ENCODE measurements at regions not wholly inside any gene's neighbourhood (a gene's known extent, or its start where the extent isn't known, plus 50 kb on each side); places are given as distances from the start of the nearest gene placed in this dataset.
"Not testable (repeated sequence)": the region's sequence is repeated elsewhere in the genome, so short reads cannot be mapped to it uniquely, and the experiment has no call there.

GRCh38 chr3:135412475-135412874 is 553.1 kb upstream of the PPP2R3A start:
- DNase-seq = no peak

- no peak for DNase-seq
Measured at GRCh38 chr3:135416182-135416581, 549.3 kb upstream of the PPP2R3A start.

DNA sequence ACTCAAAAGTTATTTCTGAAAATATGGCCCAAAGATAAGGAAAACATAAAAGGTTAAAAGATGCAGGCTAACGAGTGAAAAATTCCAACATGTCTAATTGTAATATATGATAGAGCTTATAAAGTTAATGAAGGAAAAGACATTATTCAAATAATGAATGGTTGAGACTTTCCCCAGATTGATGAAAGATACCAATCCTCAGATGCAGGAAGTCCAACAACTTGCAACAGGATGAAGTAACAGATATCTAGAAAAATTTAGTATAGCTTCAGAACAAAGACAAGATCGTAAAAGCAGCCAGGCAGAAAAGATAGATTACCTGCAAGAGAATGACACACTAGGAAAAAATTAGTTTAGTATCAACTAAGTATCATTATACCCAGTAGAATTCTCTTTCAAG is 546.4 kb upstream of the PPP2R3A start:
- no peak for DNase-seq

- DNase-seq = no peak
Measured at GRCh38 chr3:135426508-135426907, 539.0 kb upstream of the PPP2R3A start.

DNA sequence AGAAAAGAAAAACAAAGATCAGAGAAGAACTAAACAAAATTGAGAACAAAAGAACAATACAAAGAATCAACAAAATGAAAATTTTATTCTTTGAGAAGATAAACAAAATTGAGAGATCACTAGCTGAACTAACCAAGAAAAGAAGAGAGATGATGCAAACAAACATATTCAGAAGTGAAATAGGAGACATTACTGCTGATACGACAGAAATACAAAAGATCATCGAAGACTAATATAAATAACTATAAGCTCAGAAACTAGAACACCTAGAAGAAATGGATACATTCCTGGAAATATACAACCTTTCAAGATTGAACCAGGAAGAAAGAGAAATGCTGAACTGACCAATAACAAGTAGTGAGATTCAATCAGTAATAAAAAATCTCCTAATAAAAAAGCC is 533.1 kb upstream of the PPP2R3A start:
- no peak for DNase-seq

- not testable (repeated sequence) for DNase-seq
Measured at GRCh38 chr3:135438889-135439597, 526.5 kb upstream of the PPP2R3A start.

GRCh38 chr3:135439632-135440031 is 525.9 kb upstream of the PPP2R3A start:
- not testable (repeated sequence) for DNase-seq

- no peak for DNase-seq
Measured at GRCh38 chr3:135440233-135440632, 525.3 kb upstream of the PPP2R3A start.

GRCh38 chr3:135440746-135441145 is 524.8 kb upstream of the PPP2R3A start:
- DNase-seq = no peak

DNA sequence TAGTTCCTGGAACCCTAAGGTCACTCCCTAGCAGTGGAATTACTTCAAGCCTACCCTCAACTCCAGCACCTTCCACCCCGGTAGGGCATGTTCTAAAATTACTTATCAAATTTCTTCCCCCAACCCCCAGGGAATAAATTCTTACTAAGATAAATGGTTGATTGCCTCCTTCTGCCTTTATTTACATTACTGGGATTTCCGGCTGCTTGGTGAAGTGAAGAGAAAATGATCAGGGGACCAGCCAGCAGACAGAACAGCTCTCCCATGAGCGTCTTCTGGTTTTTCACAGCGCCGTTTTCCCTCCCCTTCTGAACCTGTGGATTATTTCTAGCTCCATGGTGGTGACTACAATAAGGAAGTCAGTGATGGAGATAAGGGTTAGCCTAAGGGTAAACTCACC is 521.5 kb upstream of the PPP2R3A start:
- no peak for DNase-seq

DNA sequence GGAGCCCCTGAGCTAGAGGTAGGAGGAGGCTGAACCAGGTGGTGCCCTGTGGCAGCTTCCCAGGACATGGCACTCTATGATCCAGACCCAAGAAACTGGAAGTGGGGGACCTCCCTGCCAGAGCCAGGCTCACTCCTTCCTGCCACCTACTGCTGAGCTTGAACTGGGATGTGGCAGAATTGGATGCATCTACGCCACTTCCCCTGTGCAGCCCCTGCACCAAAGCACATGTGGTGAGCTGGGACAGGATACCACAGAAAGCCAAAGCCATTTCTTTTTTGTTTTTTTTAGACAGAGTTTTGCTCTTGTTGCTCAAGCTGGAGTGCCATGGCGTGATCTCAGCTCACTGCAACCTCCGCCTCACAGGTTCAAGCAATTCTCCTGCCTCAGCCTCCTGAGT is 518.0 kb upstream of the PPP2R3A start:
- DNase-seq = no peak

DNA sequence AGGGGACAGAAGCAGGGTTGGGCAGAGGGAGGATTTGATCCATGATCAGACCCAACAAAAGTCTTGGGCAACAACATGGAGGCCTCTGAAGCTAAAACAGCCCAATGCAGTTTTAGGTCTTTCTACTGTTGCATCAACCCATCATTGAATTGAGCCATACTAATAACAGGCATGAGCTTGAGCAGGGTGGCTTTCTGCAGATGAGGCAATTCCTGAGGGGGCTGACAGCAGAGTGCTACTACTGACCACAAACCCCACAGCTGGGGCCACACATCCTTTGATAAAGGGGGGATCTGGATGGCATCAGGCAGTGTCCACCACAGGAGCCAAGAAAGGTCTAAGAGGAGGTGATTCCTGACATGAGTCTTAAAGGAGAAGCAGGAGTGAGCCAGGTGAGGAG is 517.0 kb upstream of the PPP2R3A start:
- DNase-seq = no peak

DNA sequence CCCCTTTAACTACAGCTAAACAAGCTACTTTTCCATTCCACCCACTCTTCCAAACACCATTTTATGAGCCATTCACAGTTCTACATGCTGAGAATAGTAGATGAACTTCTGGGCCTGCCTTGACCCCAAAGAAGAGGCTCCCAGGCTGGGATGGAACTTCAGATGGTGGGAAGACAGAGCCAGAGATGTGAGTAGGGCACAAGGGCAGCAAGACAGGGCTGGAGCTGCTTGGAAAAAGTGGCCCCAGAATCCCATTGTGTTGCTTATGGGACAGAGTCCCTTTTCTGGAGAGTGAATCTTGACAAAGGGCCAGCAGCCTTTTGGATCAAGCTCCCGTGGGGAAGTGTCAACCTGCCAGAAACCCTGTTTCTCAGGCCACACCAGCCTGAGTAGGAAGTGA is 516.5 kb upstream of the PPP2R3A start:
- DNase-seq = no peak

DNA sequence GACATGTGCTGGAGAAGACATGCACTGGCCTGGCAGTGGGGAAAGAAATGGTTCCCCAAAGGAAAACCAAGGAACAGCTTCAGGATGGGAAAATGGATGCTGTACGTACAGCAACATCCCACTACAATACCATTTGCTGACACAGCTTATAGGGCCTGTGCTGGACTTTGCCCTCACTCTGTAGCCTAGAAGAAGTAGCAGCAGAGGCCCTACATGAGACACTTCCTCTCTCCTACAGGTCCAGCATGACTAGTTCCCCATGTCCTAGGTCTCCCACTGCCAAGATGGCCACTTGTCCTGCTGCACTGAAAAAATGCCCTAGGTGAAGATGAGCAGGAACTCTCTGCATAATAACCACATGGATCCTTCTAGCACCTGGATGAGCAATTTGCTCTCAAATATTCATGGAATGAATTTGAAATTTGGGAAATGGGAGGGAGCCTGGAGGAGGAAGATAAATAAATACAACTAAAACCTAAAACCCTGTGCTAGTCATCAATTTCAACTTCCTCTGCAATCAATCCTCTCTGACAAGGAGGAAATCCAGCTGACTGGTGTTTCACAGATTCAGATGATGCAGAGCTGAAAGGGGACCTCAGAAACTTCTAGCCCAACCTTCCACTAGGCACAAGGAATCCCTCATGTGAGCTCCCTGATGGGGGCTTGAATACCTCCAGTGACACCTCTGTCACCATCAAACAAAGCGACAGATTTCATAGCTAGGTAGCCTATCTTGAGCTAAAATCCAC is 514.3 kb upstream of the PPP2R3A start:
- no peak for DNase-seq

DNA sequence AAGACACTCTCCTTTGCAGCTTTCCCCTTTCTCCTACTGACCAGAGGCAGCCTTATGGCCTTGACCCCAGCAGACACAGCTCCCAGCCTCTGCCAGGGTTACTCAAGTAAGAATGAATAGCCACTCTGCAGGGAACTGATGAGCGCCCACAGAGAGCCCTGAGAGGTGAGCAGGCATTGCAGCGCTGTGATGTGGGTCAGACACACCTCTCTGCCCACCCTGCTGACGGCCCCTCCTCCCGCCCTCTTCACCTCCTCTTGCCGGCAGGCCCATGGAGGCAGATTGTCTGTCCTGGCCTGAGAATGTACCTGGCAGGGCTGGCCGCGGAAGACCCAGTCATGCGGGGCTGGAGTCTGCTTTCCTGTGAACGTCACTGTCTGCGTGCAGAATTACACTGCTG is 512.6 kb upstream of the PPP2R3A start:
- DNase-seq = no peak

DNA sequence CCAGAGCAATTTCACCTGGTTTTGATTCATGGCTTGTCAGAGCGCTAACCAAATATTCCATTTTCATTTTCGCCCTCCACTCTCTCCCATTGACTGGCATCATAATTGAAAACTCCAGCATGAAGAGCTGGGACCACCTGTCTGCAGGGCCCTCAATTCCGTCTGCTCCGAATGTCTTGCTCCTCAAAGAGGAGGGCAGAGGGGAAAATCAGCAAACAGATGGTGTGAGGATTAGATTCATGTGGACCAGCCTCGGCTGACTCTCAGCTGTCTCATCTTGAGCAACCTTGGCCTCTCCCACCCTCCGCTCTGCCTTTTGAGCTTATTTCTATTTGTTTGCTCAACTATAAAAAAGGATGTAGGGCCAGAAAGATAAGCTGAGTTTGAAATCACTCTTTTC is 512.2 kb upstream of the PPP2R3A start:
- no peak for DNase-seq

- DNase-seq = no peak
Measured at GRCh38 chr3:135454890-135455289, 510.6 kb upstream of the PPP2R3A start.

DNA sequence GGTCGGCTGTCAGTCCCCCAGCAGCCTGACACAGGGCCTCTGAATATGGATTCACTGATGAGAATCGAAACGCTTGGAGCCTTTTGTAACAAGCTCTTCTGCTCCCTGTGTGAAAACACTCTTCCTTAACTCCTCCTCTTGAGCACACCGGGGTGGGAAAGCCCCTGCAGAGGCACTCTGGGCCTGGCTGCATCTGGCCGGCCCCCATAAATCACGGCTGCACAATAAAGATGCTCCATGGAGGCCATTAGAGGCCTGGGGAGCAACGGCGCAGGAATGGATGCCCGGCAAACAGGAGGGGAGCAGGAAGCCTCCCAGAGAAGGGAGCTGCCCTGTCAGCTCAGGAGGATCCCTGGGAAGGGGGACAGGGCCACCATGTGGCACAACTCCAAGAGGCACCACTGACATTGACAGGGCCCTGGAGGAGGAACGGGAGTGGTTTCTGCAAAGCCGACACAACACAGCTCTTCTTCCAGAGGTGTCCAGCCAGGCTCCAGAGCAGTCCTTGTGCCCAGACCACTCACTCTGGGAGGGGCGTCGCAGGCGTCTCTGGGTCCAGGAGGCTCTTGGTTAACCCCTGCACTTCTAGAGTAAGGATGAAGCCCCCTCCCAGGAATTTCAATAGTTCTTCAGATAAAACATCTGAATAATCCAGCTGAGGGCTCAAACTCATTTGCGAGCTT is 509.3 kb upstream of the PPP2R3A start:
- DNase-seq = no peak

GRCh38 chr3:135458541-135459322 is 506.8 kb upstream of the PPP2R3A start:
- no peak for DNase-seq

GRCh38 chr3:135460273-135460672 is 505.3 kb upstream of the PPP2R3A start:
- DNase-seq = no peak

GRCh38 chr3:135471911-135472310 is 493.6 kb upstream of the PPP2R3A start:
- DNase-seq = no peak

DNA sequence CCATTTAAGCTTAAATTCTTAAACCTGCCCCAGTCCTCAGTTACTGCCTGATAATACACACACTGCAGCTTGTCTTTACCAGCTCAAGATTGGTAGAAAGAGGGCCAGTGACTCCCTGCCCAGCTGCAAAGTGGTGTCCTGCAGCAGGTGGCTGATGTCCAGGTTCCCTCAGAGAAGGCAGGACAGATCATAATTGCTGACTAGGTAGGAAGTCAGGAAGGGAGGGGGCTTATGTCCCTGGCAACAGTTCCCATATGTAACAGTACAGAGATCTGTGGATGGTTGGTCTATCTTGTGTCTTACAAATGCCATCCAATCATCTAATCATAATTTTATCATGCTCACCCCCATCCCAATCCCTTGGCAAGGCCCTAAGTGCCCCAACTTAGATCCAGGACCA is 492.1 kb upstream of the PPP2R3A start:
- DNase-seq = no peak

DNA sequence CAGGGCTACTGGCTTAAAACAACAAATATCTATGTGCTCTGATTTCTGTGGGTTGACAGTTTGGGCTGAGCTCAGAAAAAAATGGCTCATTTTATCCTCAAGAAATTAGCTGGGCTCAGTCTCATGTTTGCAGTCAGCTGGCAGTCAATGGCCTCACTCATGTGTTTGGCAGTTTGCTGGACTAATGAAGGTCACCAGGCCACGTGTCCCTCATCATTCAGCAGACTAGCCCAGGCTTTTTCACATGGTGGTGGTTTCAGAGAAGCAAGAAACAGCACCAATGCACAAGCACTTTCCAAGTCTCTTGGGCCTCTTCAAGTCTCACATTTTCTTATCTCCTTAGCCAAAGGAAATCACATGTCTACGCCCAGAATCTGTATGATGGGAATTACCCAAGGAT is 478.3 kb upstream of the PPP2R3A start:
- no peak for DNase-seq
